ENCODE measurements at regions not wholly inside any gene's neighbourhood (a gene's known extent, or its start where the extent isn't known, plus 50 kb on each side); places are given as distances from the start of the nearest gene placed in this dataset.

- ChIA-PET POLR2A (no interaction called here), CTCF (interaction anchor here (0.6 kb wide), 1 partner anchor 233 kb away, joined by 4 read pairs; no protein-coding TSS in a partner anchor)
- H3K4me1 Mint-ChIP-seq: peaks cover 30% of the 10 kb centered on the region
- TF ChIP-seq ZNF138 (CRISPR knock-in tag; conservative IDR thresholded peaks at IDR 0.05): no peak
- TF ChIP-seq ZBTB43 (CRISPR knock-in tag; IDR thresholded peaks at IDR 0.05): no peak
- no peak for TF ChIP-seq SMAD4 (CRISPR knock-in tag; IDR thresholded peaks at IDR 0.05)
- TF ChIP-seq ZNF317 (CRISPR knock-in tag; IDR thresholded peaks at IDR 0.05; ENCODE audit: borderline replicate concordance, low read depth): no peak
- TF ChIP-seq NR3C1 (CRISPR knock-in tag; conservative IDR thresholded peaks at IDR 0.05; ENCODE audit: low read depth): no peak
- no peak for TF ChIP-seq ZNF532 (CRISPR knock-in tag; IDR thresholded peaks at IDR 0.05; ENCODE audit: borderline replicate concordance)
- no peak for TF ChIP-seq FOXP1 (CRISPR knock-in tag; IDR thresholded peaks at IDR 0.05; ENCODE audit: borderline replicate concordance)
- no peak for TF ChIP-seq EMX1 (CRISPR knock-in tag; IDR thresholded peaks at IDR 0.05)
- no peaks in the 10 kb centered on the region for H3K36me3 Mint-ChIP-seq
- DNase-seq (ENCODE audit: low spot score): no peak
- no peaks in the 10 kb centered on the region for H3K9me3 Mint-ChIP-seq
- H3K27me3 Mint-ChIP-seq (ENCODE audit: low read depth): no peaks in the 10 kb centered on the region
- no peak for ATAC-seq
- no peak overlapping the region for H3K27ac Mint-ChIP-seq
- H3K4me3 Mint-ChIP-seq: no peak overlapping the region
These were observed 133.8 kb upstream of the CPM start for GRCh38 chr12:69066492-69067373.

GRCh38 chr12:69067713-69068112 lies 134.7 kb upstream of the CPM start:
- no peaks in the 10 kb centered on the region for H3K9me3 Mint-ChIP-seq
- ChIA-PET CTCF (no interaction called here), POLR2A (no interaction called here)
- no peak overlapping the region for H3K4me3 Mint-ChIP-seq
- H3K4me1 Mint-ChIP-seq: peaks cover 24% of the 10 kb centered on the region; the same call in 1 of the 2 replicates
- no peak for ATAC-seq
- no peaks in the 10 kb centered on the region for H3K36me3 Mint-ChIP-seq
- DNase-seq (ENCODE audit: low spot score): no peak
- H3K27ac Mint-ChIP-seq: no peak overlapping the region
- no peaks in the 10 kb centered on the region for H3K27me3 Mint-ChIP-seq (ENCODE audit: low read depth)
- no peak for TF ChIP-seq MAX (CRISPR knock-in tag; IDR thresholded peaks at IDR 0.05)
- TF ChIP-seq ZNF671 (CRISPR knock-in tag; IDR thresholded peaks at IDR 0.05): no peak
- TF ChIP-seq NFE2L1 (CRISPR knock-in tag; IDR thresholded peaks at IDR 0.05): no peak
- no peak for TF ChIP-seq ERG (CRISPR knock-in tag; IDR thresholded peaks at IDR 0.05)

- peaks cover under 1% of the 10 kb centered on the region; the same call in 1 of the 2 replicates for H3K9me3 Mint-ChIP-seq
- H3K4me3 Mint-ChIP-seq: no peak overlapping the region
- no peaks in the 10 kb centered on the region for H3K27me3 Mint-ChIP-seq (ENCODE audit: low read depth)
- no peak for DNase-seq (ENCODE audit: low spot score)
- ChIA-PET POLR2A (no interaction called here), CTCF (no interaction called here)
- no peak for ATAC-seq
- H3K4me1 Mint-ChIP-seq: peaks cover 24% of the 10 kb centered on the region; the same call in 1 of the 2 replicates
- no peaks in the 10 kb centered on the region for H3K36me3 Mint-ChIP-seq
- H3K27ac Mint-ChIP-seq: no peak overlapping the region
- no peak for TF ChIP-seq NR3C1 (CRISPR knock-in tag; conservative IDR thresholded peaks at IDR 0.05; ENCODE audit: low read depth)
- TF ChIP-seq TEAD1 (CRISPR knock-in tag; IDR thresholded peaks at IDR 0.05): no peak
- no peak for TF ChIP-seq ZBTB21 (CRISPR knock-in tag; IDR thresholded peaks at IDR 0.05; ENCODE audit: borderline replicate concordance)
- TF ChIP-seq CREM (CRISPR knock-in tag; IDR thresholded peaks at IDR 0.05): no peak
- TF ChIP-seq ZNF532 (CRISPR knock-in tag; IDR thresholded peaks at IDR 0.05; ENCODE audit: borderline replicate concordance): no peak
- no peak for TF ChIP-seq ZNF396 (CRISPR knock-in tag; IDR thresholded peaks at IDR 0.05; ENCODE audit: borderline replicate concordance)
- TF ChIP-seq NFYB (CRISPR knock-in tag; conservative IDR thresholded peaks at IDR 0.05; ENCODE audit: low read depth): no peak
- TF ChIP-seq HMGA2 (CRISPR knock-in tag; IDR thresholded peaks at IDR 0.05): no peak
These were observed 135.5 kb upstream of the CPM start for GRCh38 chr12:69068448-69068847.
